Uterus (tissue), 3 donors: ENCODE measurements at regions not wholly inside any gene's neighbourhood (a gene's known extent, or its start where the extent isn't known, plus 50 kb on each side); places are given as distances from the start of the nearest gene placed in this dataset.
"Not testable (repeated sequence)": the region's sequence is repeated elsewhere in the genome, so short reads cannot be mapped to it uniquely, and the experiment has no call there.

Experiments
- DNase-seq, 2 donors: peaks; one replicate each; pipeline ENCODE4 v3.0.0-alpha.2; 2019 to 2020
- H3K27ac ChIP-seq, 2 donors: fragments of 200-600 bp; sonication (generic); 1 replicate in 1 of 2; 2 replicates in 1 of 2; pipeline ENCODE4 v1.5.1; 2016 to 2018
- H3K27me3 ChIP-seq, 2 donors: fragments of 200-600 bp; sonication (generic); one replicate each; pipeline ENCODE4 v1.5.1; 2018 to 2019; ENCODE audit warnings: control low read depth in 1 of 2
- H3K36me3 ChIP-seq, 2 donors: fragments of 200-600 bp; sonication (generic); one replicate each; pipeline ENCODE4 v1.5.1; 2019; ENCODE audit warnings: control low read depth in 1 of 2
- H3K4me1 ChIP-seq, 2 donors: fragments of 200-600 bp; sonication (generic); one replicate each; pipeline ENCODE4 v1.5.1; 2018 to 2019; ENCODE audit warnings: control low read depth in 1 of 2
- H3K4me3 ChIP-seq, 2 donors: fragments of 200-600 bp; sonication (generic); 1 replicate in 1 of 2; 2 replicates in 1 of 2; pipeline ENCODE4 v1.5.1; 2018 to 2019; ENCODE audit warnings: mild to moderate bottlenecking in 1 of 2
- H3K9me3 ChIP-seq, 2 donors: fragments of 200-600 bp; sonication (generic); one replicate each; pipeline ENCODE4 v1.5.1; 2019; ENCODE audit warnings: control low read depth in 1 of 2
- CTCF ChIP-seq, 4 experiments: fragments of 200-600 bp in 2 of 4; fragments of 450-650 bp in 2 of 4; sonication (generic) in 2 of 4; IDR thresholded peaks; one replicate each; pipeline ENCODE4 v1.5.1; 2016 to 2019; ENCODE audit warnings: antibody characterized with exemption in 4 of 4, mild to moderate bottlenecking in 2 of 4, moderate library complexity in 1 of 4
- POLR2A ChIP-seq, 2 donors: fragments of 450-650 bp; IDR thresholded peaks; one replicate each; pipeline ENCODE4 v1.6.1; 2016; ENCODE audit warnings: antibody characterized with exemption in 2 of 2, mild to moderate bottlenecking in 1 of 2, moderate library complexity in 1 of 2
- intact Hi-C: fragments of 100-400 bp; cut with DNase I; formaldehyde crosslinking; loops from one replicate; pipeline ENCODE4 v1.15.1; 2023; ENCODE audit warnings: low total_unique reads
- donor health status: DM: yes; HTN: yes; CAD: no.

DNA sequence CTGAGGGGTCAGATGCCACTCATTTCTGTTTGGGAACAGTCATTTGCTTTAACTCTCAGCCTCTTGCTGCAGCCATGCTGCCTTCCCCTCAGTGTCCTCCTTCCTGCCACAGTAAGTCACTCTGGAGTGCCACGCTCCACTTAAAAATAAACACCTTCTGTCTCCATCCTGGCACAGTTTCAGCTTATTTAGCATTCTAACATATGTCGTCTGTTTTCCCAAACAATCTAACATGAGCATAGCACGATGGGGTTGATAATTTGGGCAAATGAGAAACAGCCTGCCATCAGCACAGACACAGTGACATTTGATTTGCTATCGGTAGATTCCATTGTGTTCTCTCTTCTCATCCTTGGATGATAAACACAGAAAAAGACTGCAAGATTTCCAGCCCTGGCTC, 768.6 kb downstream of the UQCRFS1 start:
- no peak for TF ChIP-seq CTCF (IDR thresholded peaks at IDR 0.05)
- TF ChIP-seq POLR2A (IDR thresholded peaks at IDR 0.05) = no peak
- Histone ChIP-seq H3K27me3 (no peaks in the 10 kb centered on the region), H3K36me3 (no peaks in the 10 kb centered on the region), H3K27ac (no peak overlapping the region), H3K9me3 (no peaks in the 10 kb centered on the region), H3K4me3 (no peak overlapping the region), H3K4me1 (no peaks in the 10 kb centered on the region)
- intact Hi-C loops = no loop called here
- DNase-seq = no peak

DNA sequence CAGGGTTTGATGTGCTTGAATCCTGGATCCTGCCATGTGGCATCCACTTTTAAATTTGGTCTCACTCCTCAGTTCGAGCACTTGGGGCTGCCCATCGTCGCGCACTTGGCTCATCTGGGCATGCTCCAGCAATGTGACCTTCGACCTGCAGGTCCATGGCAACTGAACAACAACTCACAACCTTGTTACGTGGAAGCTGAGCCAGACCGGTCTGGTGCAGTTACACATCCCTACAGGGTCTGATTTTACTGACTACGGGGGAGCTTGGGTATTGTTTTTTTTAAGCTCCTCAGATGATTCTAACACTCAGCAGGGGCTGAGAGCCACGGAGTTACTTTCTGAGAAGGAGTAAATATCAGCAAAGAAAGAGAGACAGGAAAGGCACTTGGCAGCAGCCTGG, 769.6 kb downstream of the UQCRFS1 start:
- H3K27me3 ChIP-seq = no peaks in the 10 kb centered on the region
- no peak overlapping the region for H3K27ac ChIP-seq
- no peaks in the 10 kb centered on the region for H3K9me3 ChIP-seq
- TF ChIP-seq POLR2A (IDR thresholded peaks at IDR 0.05) (no peak), CTCF (IDR thresholded peaks at IDR 0.05) (no peak)
- intact Hi-C loops = no loop called here
- DNase-seq = no peak
- no peak overlapping the region for H3K4me3 ChIP-seq
- H3K36me3 ChIP-seq = no peaks in the 10 kb centered on the region
- H3K4me1 ChIP-seq = no peaks in the 10 kb centered on the region

DNA sequence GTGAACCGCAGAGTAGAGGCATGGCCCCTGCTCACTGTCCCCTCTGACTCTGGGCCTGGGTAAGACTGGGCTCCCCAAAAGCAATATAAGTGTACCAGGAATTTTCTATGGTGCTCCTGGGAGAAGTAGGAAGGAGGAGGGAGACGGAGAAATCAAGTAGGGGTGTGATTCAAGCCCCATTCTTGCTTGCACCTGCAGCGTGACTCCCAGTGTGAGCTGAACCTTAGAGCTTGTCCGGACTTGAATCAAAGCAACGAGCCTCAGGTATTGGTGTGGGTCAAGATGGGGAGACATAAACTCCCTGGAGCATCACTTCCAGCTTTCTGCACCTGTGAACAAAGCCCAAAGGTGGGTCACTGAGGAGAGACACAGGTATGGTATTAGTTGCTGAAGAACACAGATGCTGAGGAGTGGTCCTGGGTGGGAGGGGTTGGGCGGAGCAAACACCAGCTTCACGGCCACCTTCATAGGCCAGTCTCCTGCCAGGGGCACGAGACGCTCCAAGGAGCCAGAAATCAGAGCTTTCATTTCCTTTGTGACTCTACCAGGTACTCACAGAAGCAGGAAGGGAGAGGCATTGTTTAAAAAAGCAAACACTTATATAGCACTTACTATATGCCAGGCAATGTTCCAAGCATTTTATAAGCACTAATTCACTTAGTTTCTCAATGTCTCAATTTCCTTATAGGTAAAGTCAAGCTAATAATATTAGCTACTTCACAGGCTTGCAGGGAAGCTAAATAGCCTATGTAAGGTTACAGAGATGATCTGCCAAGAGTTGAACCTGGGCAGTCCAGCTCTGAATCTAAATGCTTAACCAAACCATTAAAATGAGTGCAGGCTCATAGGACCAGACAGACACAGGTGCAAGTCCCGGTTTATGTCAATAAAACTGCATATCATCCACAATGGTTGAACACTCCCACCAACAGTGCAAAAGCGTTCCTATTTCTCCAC, 775.3 kb downstream of the UQCRFS1 start:
- TF ChIP-seq POLR2A (IDR thresholded peaks at IDR 0.05) (no peak), CTCF (IDR thresholded peaks at IDR 0.05) (no peak)
- Histone ChIP-seq H3K27ac (no peak overlapping the region), H3K4me3 (no peak overlapping the region), H3K9me3 (no peaks in the 10 kb centered on the region), H3K36me3 (no peaks in the 10 kb centered on the region), H3K27me3 (no peaks in the 10 kb centered on the region), H3K4me1 (no peaks in the 10 kb centered on the region)
- DNase-seq = no peak
- intact Hi-C loops = no loop called here

- H3K27me3 ChIP-seq = no peaks in the 10 kb centered on the region
- no peaks in the 10 kb centered on the region for H3K36me3 ChIP-seq
- TF ChIP-seq CTCF (IDR thresholded peaks at IDR 0.05) (no peak), POLR2A (IDR thresholded peaks at IDR 0.05) (no peak)
- H3K4me3 ChIP-seq = no peak overlapping the region
- H3K9me3 ChIP-seq = no peaks in the 10 kb centered on the region
- H3K4me1 ChIP-seq = no peaks in the 10 kb centered on the region
- H3K27ac ChIP-seq = no peak overlapping the region
- DNase-seq = no peak
- intact Hi-C loops = no loop called here
Observed at GRCh38 chr19:28436320-28436719, 776.6 kb downstream of the UQCRFS1 start.

- Histone ChIP-seq H3K4me3 (no peak overlapping the region), H3K9me3 (no peaks in the 10 kb centered on the region), H3K27me3 (no peaks in the 10 kb centered on the region), H3K4me1 (no peaks in the 10 kb centered on the region), H3K27ac (no peak overlapping the region), H3K36me3 (no peaks in the 10 kb centered on the region)
- no peak for TF ChIP-seq POLR2A (IDR thresholded peaks at IDR 0.05)
- TF ChIP-seq CTCF (IDR thresholded peaks at IDR 0.05) = no peak
- peak in 1 of 2 donors; percentile 35 for DNase-seq
- intact Hi-C loops = no loop called here
Observed at GRCh38 chr19:28435551-28436271, 777.2 kb downstream of the UQCRFS1 start.

GRCh38 chr19:28434794-28435193, 778.2 kb downstream of the UQCRFS1 start:
- DNase-seq, H3K27ac ChIP-seq, H3K4me1 ChIP-seq, H3K27me3 ChIP-seq, H3K36me3 ChIP-seq, H3K4me3 ChIP-seq, H3K9me3 ChIP-seq, intact Hi-C loops: not testable (repeated sequence)

- H3K9me3 ChIP-seq, H3K27me3 ChIP-seq, intact Hi-C loops, DNase-seq, H3K27ac ChIP-seq, H3K4me1 ChIP-seq, H3K36me3 ChIP-seq, H3K4me3 ChIP-seq: not testable (repeated sequence)
Observed at GRCh38 chr19:28434365-28434764, 778.6 kb downstream of the UQCRFS1 start.

GRCh38 chr19:28433166-28433565, 779.8 kb downstream of the UQCRFS1 start:
- H3K4me3 ChIP-seq, DNase-seq, H3K9me3 ChIP-seq, H3K4me1 ChIP-seq, H3K27ac ChIP-seq, H3K36me3 ChIP-seq, H3K27me3 ChIP-seq, intact Hi-C loops: not testable (repeated sequence)
